Astrocyte (in vitro differentiated cells and primary cell): ENCODE measurements at regions not wholly inside any gene's neighbourhood (a gene's known extent, or its start where the extent isn't known, plus 50 kb on each side); places are given as distances from the start of the nearest gene placed in this dataset.
A peak's percentile ranks its signal among the peaks of the same experiment; 100 is the strongest.

ENCODE experiments used
- DNase-seq: peaks from one replicate; pipeline ENCODE4 v3.0.0-alpha.2; 2010; ENCODE audit warnings: low read depth
- FAIRE-seq: peaks from 2 replicates; lab custom pipeline; 2011; peaks lifted over from hg19 to GRCh38; lab: Jason Lieb, UNC
- H2AFZ ChIP-seq: 2 replicates; pipeline ENCODE4 v1.6.0; 2012; ENCODE audit warnings: low read depth, low read length, inconsistent platforms
- H3K27ac ChIP-seq: 2 replicates; pipeline ENCODE4 v1.5.1; 2011; ENCODE audit warnings: low read depth, low read length, inconsistent platforms
- H3K27me3 ChIP-seq: 2 replicates; pipeline ENCODE4 v1.6.0; 2011; ENCODE audit warnings: low read length, inconsistent platforms; ENCODE audit not compliant: insufficient read depth
- H3K36me3 ChIP-seq: 2 replicates; pipeline ENCODE4 v1.5.1; 2011; ENCODE audit warnings: low read length, inconsistent platforms; ENCODE audit not compliant: insufficient read depth
- H3K4me1 ChIP-seq: 2 replicates; pipeline ENCODE4 v1.5.1; 2011; ENCODE audit warnings: low read length, inconsistent platforms; ENCODE audit not compliant: insufficient read depth
- H3K4me2 ChIP-seq: 2 replicates; pipeline ENCODE4 v1.6.0; 2012; ENCODE audit warnings: low read length, inconsistent platforms
- H3K4me3 ChIP-seq: 2 replicates; pipeline ENCODE4 v1.5.1; 2011; ENCODE audit warnings: low read depth, mild to moderate bottlenecking, low read length, inconsistent platforms; ENCODE audit not compliant: insufficient read depth
- H3K79me2 ChIP-seq: 2 replicates; pipeline ENCODE4 v1.6.0; 2012; ENCODE audit warnings: mild to moderate bottlenecking, low read length, inconsistent platforms; ENCODE audit not compliant: insufficient read depth
- H3K9ac ChIP-seq: 2 replicates; pipeline ENCODE4 v1.6.0; 2012; ENCODE audit warnings: mild to moderate bottlenecking, low read length, inconsistent platforms
- H3K9me3 ChIP-seq: 2 replicates; pipeline ENCODE4 v1.5.1; 2012; ENCODE audit warnings: low read depth, mild to moderate bottlenecking, low read length, inconsistent platforms; ENCODE audit not compliant: insufficient read depth
- H4K20me1 ChIP-seq: 2 replicates; pipeline ENCODE4 v1.6.0; 2012; ENCODE audit warnings: low read length, inconsistent platforms; ENCODE audit not compliant: insufficient read depth
- H3K27ac Mint-ChIP-seq: one replicate; pipeline ENCODE4 v1.8.0; 2021; ENCODE audit warnings: mild to moderate bottlenecking, mixed read lengths; ENCODE audit not compliant: unreplicated experiment
- H3K27me3 Mint-ChIP-seq: one replicate; pipeline ENCODE4 v1.8.0; 2021; ENCODE audit warnings: low read depth, mixed read lengths; ENCODE audit not compliant: unreplicated experiment
- H3K36me3 Mint-ChIP-seq: one replicate; pipeline ENCODE4 v1.8.0; 2021; ENCODE audit warnings: low read depth, mixed read lengths; ENCODE audit not compliant: unreplicated experiment
- H3K4me1 Mint-ChIP-seq: one replicate; pipeline ENCODE4 v1.8.0; 2021; ENCODE audit warnings: low read depth, mixed read lengths; ENCODE audit not compliant: unreplicated experiment
- H3K4me3 Mint-ChIP-seq: one replicate; pipeline ENCODE4 v1.8.0; 2021; ENCODE audit warnings: mild to moderate bottlenecking, moderate library complexity, mixed read lengths; ENCODE audit not compliant: unreplicated experiment
- H3K9me3 Mint-ChIP-seq: one replicate; pipeline ENCODE4 v1.8.0; 2021; ENCODE audit warnings: mild to moderate bottlenecking, mixed read lengths; ENCODE audit not compliant: unreplicated experiment
- CTCF ChIP-seq: IDR thresholded peaks from 2 replicates; pipeline ENCODE4 v1.5.1; 2011; ENCODE audit warnings: low read depth, mild to moderate bottlenecking, inconsistent platforms, low read length, moderate library complexity; ENCODE audit not compliant: insufficient read depth
- EZH2 ChIP-seq: IDR thresholded peaks from 2 replicates; pipeline ENCODE4 v1.6.1; 2012; ENCODE audit warnings: mild to moderate bottlenecking, low read length, inconsistent platforms; ENCODE audit not compliant: insufficient read depth

- no peak overlapping the region for H3K27ac Mint-ChIP-seq
- no peaks in the 10 kb centered on the region for H3K9me3 Mint-ChIP-seq
- H3K36me3 Mint-ChIP-seq = no peaks in the 10 kb centered on the region
- H3K4me3 Mint-ChIP-seq = no peak overlapping the region
- H3K9ac ChIP-seq = no peak overlapping the region
- H3K4me3 ChIP-seq = no peak overlapping the region
- FAIRE-seq = no peak
- no peaks in the 10 kb centered on the region for H3K36me3 ChIP-seq
- no peaks in the 10 kb centered on the region for H4K20me1 ChIP-seq
- no peaks in the 10 kb centered on the region for H3K9me3 ChIP-seq
- H2AFZ ChIP-seq = no peak overlapping the region
- H3K27me3 Mint-ChIP-seq = peaks cover 41% of the 10 kb centered on the region
- no peak overlapping the region for H3K27ac ChIP-seq
- TF ChIP-seq EZH2 (no peak), CTCF (no peak)
- no peak overlapping the region for H3K4me2 ChIP-seq
- peaks cover 13% of the 10 kb centered on the region for H3K4me1 Mint-ChIP-seq
- H3K4me1 ChIP-seq = peaks cover 27% of the 10 kb centered on the region
- no peaks in the 10 kb centered on the region for H3K79me2 ChIP-seq
- no peak for DNase-seq
- no peaks in the 10 kb centered on the region for H3K27me3 ChIP-seq
Observed at GRCh38 chr2:71794611-71795010, 341.2 kb downstream of the DYSF start.

GRCh38 chr2:71793926-71794325 is 340.6 kb downstream of the DYSF start:
- Histone ChIP-seq H3K9ac (no peak overlapping the region), H4K20me1 (no peaks in the 10 kb centered on the region), H3K27me3 (no peaks in the 10 kb centered on the region), H3K9me3 (no peaks in the 10 kb centered on the region), H3K4me1 (peaks cover 27% of the 10 kb centered on the region), H3K36me3 (no peaks in the 10 kb centered on the region), H3K79me2 (no peaks in the 10 kb centered on the region), H2AFZ (no peak overlapping the region), H3K4me2 (peak overlapping the region; percentile 64), H3K4me3 (no peak overlapping the region), H3K27ac (no peak overlapping the region)
- Mint-ChIP-seq H3K4me1 (peaks cover 13% of the 10 kb centered on the region), H3K9me3 (no peaks in the 10 kb centered on the region), H3K4me3 (no peak overlapping the region), H3K36me3 (no peaks in the 10 kb centered on the region), H3K27ac (no peak overlapping the region), H3K27me3 (peaks cover 43% of the 10 kb centered on the region)
- no peak for DNase-seq
- FAIRE-seq = no peak
- TF ChIP-seq EZH2 = no peak
- TF ChIP-seq CTCF = no peak

GRCh38 chr2:71792926-71793761 is 339.8 kb downstream of the DYSF start:
- Mint-ChIP-seq H3K4me3 (no peak overlapping the region), H3K27me3 (peaks cover 44% of the 10 kb centered on the region), H3K36me3 (no peaks in the 10 kb centered on the region), H3K4me1 (peaks cover 13% of the 10 kb centered on the region), H3K27ac (no peak overlapping the region), H3K9me3 (no peaks in the 10 kb centered on the region)
- H4K20me1 ChIP-seq = no peaks in the 10 kb centered on the region
- FAIRE-seq (peak; percentile 55), DNase-seq (peak; percentile 75)
- peak overlapping the region; percentile 64 for H3K4me2 ChIP-seq
- no peak overlapping the region for H3K27ac ChIP-seq
- no peak overlapping the region for H2AFZ ChIP-seq
- no peak overlapping the region for H3K4me3 ChIP-seq
- H3K27me3 ChIP-seq = no peaks in the 10 kb centered on the region
- no peak overlapping the region for H3K9ac ChIP-seq
- TF ChIP-seq CTCF = no peak
- TF ChIP-seq EZH2 = no peak
- H3K36me3 ChIP-seq = no peaks in the 10 kb centered on the region
- no peaks in the 10 kb centered on the region for H3K9me3 ChIP-seq
- H3K4me1 ChIP-seq = peaks cover 27% of the 10 kb centered on the region
- H3K79me2 ChIP-seq = no peaks in the 10 kb centered on the region
